Right lobe of liver (tissue), 4 donors: ENCODE measurements at regions not wholly inside any gene's neighbourhood (a gene's known extent, or its start where the extent isn't known, plus 50 kb on each side); places are given as distances from the start of the nearest gene placed in this dataset.

ENCODE experiments used
- CTCF ChIP-seq, 4 donors: fragments of 200-600 bp in 3 of 4; fragments of 450-650 bp in 1 of 4; IDR thresholded peaks; one replicate each; pipeline versions ENCODE4 v1.5.1 to v1.8.0; 2016 to 2022; ENCODE audit warnings: antibody characterized with exemption in 4 of 4, mild to moderate bottlenecking in 2 of 4
- POLR2A ChIP-seq: fragments of 450-650 bp; IDR thresholded peaks from one replicate; pipeline ENCODE4 v1.6.1; 2017; ENCODE audit warnings: antibody characterized with exemption, mild to moderate bottlenecking
- donor health status: DM: no; HTN: no; CAD: no.
- donor health status: DM: no; HTN: no; CAD: no.
- donor health status: DM: no; HTN: yes; CAD: no.

GRCh38 chrX:137882960-137883359, 317.0 kb downstream of the ZIC3 start:
- TF ChIP-seq CTCF (IDR thresholded peaks at IDR 0.05) (no peak), POLR2A (no peak)
